HG02798 (cell line): ENCODE measurements at regions not wholly inside any gene's neighbourhood (a gene's known extent, or its start where the extent isn't known, plus 50 kb on each side); places are given as distances from the start of the nearest gene placed in this dataset.
"Not testable (repeated sequence)": the region's sequence is repeated elsewhere in the genome, so short reads cannot be mapped to it uniquely, and the experiment has no call there.

Experiments
- ATAC-seq: cut with Tn5 transposase; IDR thresholded peaks from one replicate; pipeline ENCODE4 v1.9.1; 2021; ENCODE audit warnings: mild to moderate bottlenecking; ENCODE audit not compliant: unreplicated experiment, poor library complexity

DNA sequence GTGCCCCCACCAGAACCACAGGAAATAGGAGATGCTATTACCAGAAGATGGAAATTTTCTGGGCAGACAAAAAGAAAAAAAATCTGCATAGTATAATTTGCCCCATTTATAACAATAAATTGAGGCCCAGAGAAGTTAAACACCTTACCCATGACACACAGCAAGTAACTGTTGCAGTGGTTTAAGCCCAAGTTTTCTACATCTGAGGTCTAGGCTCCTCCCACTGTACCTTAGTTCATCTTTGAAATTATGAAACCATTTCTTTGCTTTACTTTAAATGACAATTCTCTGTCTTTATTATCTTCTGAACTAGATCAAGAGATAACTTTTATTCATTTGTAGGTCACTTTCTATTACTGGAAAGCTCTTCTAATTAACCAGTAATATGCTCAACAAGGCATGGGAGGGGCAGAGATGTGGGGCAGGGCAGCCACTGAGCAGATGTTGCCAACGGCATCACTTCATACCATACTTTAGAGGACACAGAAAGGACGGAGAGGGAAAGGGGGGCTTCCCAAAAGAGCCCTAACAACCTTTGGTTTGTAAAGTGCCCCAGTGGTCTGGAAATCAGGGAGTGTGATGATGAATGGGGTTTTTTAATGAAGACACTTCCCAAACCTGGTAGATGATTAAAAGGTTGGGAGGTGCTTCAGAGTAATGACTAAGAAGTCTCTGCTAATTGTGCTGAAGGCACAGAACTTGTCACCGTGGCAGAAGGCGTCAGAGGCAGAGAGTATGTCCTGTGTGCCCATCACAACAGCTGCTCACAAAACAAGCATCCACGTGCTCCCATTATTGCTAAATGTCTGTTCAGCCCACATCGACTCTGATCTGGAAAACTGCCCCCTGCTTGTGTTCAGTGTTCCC, 342.5 kb downstream of the SHQ1 start:
- no peak for ATAC-seq

DNA sequence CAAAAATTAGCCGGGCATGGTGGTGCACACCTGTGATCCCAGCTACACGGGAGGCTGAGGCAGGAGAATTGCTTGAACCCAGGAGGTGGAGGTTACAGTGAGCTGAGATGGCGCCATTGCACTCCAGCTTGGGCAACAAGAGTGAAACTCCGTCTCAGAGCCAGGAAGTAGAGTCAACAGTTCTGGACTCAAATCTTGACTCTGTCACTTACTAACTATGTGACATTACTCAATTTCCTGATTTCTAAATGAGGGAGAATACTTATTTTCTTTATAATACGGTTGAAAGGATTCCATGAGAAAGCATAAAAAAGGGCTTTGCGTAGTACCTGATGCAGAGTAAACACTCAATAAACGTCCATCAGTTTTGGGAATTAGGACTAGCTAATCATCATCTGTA, 350.7 kb downstream of the SHQ1 start:
- not testable (repeated sequence) for ATAC-seq

DNA sequence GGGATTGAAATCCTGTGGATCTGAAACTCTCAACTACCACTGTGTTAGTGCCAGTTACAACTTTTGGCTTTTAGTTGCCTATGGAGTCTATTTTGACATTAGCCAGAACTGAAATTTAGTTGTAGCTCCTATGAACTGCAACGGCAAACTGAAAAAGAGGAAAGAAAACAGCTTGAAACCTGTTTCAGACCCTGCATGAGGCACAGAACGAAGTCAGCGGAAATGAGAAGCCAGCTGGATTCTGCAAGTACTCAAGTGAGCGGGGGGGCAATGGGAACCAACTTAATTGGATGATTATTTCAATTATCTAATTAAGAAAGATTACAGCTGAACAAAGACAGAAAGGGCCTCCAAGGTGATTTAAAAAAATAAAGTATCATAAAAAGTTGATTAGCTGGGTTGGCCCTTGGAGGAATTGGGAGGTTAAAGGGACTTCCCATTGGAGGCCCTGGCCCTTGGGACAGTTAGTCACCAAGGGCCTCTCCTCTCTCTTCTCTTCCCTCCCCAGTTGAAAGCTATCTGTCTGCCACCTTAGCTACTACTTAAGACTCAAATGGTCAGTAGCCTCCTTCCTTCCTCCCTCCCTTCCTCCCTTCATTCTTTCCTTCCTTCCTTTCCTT, 352.1 kb downstream of the SHQ1 start:
- no peak for ATAC-seq

DNA sequence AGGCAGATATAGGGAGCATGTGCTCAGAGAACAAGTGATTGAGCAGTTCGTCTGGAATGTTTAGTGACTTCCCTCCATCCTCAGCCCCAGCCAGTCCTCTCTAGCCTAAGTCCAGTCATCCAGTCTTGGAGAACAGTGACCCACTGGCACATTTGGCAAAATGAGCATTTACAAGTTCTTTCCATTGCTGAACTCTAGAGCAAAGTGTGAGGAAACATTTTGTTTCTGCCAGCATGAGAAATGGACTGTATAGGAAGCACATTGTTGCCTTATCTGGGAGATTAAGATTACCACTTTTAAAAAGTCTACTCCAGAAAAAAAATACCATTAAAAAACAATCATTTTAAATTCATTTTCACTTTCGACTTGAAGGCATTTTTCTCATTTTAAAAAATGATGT, 353.6 kb downstream of the SHQ1 start:
- no peak for ATAC-seq

DNA sequence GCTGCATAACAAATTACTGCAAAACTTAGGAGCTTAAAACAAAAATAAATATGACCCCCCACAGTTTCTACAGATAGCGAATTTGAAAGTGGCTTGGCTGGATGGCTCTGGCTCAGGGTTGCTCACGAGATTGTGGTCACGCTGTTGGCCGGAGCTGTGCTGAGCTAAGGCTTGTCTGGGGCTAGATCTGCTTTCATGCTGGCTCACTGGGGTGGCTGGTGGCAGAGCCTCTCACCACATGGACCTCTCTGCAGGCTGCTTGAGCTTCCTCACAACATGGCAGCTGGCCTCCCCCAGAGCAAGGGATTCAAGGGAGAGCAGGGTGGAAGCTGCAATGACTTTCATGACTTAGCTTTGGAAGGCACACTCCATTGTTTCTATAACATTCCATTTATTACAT, 354.1 kb downstream of the SHQ1 start:
- no peak for ATAC-seq

DNA sequence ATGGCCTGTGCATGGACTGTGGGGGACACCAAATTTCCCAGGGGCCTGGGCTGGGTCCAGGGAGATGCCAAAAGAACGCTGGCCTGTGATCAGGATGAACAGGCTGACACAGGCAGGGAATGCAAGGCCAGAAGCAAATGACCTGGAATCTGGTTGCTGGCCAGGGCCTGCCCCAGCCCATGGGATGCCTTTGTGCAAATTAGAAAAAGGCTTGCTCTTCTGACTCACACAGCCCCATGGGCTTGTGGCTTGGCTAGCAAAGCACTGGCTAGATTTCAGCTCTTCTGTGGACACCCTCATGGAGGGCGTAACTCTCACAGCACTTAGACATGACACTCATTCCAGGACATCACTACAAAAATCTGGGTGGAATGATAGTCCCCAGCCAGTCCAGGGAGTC, 356.0 kb downstream of the SHQ1 start:
- ATAC-seq, result no peak

DNA sequence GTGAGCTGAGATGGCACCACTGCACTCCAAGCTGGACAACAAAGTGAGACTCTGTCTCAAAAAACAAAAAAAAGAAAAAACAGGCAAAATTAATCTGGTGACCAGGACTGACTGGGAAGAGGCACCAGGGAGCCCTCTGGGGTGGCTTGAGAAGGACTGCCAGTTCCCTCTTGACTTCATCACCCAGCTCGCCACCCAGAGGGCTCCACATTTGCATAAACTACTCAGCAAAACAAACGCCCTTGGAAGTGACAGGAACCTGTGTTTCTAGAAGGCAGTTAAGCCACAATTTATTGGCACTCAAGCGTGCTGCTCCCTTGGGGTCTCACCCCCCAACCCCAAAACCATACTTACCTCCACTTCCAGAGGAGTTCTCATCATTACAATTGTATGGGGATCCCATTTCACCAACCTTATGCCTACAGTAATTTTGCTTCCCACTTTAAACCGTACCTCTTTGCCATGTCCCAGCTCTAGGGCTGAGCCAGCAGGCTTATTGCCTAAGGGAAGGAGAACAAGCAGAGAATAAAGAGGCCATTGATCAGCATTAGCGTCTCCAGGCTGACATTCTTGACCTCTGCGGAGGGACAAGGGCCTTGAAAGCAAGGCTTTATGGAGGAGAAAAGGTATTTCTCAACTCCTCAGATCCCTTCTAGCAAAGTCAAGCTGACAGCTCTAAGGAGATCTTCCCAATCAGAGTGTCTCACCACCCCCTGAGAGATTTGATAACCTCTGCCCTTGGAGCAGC, 357.4 kb downstream of the SHQ1 start:
- ATAC-seq, result no peak

DNA sequence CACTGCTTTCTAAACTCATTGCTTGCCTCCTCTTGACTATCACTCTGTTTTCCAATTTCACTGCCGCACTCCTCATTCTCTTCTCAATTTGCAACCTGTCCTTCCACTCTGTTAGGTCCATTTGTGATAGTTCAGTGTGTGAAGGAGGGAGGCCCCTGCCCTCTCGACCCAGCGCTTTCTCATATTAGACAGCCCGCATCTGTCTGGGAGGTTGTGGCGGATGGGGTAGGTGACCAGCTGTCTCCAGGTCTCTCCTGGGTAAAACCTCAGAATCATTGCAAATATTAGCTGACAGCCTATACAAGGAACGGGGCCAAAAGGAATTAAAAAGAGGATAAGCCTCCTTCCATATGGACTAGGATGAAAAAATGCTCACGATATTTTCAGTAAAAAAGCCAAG, 358.3 kb downstream of the SHQ1 start:
- no peak for ATAC-seq

DNA sequence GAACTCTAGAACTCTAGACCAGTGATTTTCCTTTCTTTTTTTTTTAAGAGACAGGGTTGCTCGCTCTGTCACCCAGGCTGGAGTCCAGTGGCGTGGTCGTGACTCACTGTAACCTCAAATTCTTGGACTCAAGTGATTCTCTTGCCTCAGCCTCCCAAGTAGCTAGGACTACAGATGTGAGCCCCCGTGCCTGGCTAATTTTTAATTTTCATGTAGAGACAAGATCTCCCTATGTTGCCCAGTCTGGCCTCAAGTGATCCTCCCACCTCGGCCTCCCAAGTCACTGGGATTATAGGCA, 359.6 kb downstream of the SHQ1 start:
- ATAC-seq, result no peak

DNA sequence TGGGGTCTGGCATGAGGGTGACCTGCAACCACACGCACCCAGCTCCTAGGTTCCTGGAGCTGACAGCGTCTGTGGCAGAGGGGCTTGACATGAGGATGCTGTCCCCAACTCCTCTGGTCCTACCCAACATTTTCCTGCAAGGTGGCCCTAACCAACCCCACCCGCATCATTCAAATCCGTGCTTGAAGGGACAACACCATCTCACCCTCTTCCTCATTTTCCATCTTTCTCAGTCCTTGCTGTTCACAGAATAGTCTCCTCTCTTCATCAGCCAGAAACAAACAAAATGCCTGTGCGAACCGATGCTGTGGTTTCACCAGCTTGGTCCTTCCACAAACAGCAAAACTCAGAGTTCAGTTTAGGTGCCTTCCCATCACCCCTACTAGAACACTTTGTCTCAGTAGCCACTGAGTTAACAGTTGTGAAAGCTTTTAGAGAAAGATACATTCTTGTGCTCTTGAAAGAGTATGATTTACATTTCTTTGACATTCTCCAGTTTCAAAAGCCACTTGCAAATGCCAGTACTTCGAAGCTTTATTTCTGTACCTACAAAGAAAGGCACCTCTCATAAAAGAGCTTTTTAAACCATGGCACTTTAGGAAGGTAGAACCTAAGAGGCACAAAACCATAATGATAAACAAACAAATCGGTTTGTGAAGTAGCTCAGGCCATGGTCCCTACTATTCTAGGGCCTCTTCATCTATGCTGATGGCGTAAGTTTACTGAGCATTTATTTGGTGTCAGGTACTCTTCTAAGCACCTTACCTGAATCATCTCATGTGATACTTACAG, 360.1 kb downstream of the SHQ1 start:
- ATAC-seq, result peak; percentile 62

DNA sequence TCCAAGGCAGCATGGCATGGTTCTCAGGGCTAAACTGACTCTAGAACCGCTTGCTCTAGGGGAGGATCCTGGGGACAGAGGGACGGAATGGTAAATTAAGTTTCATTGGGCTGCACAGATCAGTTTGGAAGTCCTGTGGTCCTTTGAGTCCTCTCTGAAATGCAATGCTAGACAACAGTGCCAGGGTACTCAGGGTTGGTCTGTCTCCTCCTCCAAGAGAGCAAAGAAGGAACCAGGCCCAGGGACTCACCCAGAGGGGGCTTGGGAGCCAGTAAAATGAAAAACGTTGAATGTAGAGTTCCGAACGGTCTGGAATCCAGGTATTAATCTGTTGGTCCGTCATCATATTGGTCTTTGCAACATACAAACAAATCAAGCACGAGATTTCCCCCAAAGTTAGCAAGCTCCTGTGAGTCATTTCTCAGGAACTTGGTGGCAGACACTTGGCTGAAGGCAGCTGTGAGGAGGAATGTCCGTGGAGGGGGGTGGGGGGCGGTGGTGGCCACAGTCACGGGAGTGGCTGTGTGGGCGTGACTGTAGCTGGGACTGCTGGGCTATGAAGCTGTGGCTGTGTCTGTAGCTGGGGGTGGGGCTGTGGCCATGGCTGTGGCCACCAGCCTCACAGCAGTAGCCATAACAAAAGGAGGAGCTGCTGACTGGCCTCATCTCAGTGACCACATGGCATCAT, 361.0 kb downstream of the SHQ1 start:
- peak; percentile 53 for ATAC-seq

DNA sequence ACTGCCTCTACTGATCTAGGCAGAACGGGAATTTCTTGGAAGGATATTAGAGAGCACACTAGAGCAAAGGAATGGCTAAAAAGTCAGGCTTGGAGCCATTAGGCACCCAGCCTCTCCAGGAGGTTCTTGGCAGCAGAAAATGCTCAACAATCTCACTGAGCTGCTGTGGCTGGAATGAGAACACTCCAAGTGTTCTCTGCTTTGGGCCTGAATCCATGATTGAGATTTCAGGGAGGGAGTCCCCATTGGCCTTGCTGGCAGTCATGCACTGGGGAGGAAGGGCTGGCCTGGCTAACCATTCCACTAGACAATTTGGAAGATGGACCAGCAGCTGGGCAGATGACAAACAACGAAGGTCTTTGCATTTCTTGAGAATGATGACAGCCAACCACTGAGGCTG, 362.6 kb downstream of the SHQ1 start:
- ATAC-seq, result no peak

DNA sequence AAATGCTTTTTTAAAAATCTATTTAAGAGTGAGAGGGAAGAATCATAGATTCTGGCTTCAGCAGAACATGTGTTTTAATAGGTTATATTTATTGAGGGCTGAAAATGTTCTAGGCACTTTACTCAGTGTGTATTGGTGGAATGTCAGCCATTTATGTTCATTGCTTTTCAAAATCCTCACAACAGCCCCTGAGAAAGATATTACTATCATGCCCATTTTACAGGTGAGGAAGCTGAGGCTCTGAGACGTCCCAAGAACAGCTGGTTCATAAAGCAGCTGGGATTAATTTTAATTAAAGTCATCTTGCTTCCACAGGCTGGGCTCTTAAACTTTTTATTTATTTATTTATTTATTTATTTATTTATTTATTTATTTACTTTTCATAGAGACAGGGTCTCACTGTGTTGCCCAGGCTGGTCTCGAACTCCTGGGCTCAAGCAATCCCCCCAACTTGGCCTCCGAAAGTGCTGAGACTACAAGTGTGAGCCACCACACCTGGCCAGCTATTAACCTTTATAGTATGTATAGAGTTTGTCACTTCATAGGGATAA, 364.6 kb downstream of the SHQ1 start:
- ATAC-seq, result no peak

DNA sequence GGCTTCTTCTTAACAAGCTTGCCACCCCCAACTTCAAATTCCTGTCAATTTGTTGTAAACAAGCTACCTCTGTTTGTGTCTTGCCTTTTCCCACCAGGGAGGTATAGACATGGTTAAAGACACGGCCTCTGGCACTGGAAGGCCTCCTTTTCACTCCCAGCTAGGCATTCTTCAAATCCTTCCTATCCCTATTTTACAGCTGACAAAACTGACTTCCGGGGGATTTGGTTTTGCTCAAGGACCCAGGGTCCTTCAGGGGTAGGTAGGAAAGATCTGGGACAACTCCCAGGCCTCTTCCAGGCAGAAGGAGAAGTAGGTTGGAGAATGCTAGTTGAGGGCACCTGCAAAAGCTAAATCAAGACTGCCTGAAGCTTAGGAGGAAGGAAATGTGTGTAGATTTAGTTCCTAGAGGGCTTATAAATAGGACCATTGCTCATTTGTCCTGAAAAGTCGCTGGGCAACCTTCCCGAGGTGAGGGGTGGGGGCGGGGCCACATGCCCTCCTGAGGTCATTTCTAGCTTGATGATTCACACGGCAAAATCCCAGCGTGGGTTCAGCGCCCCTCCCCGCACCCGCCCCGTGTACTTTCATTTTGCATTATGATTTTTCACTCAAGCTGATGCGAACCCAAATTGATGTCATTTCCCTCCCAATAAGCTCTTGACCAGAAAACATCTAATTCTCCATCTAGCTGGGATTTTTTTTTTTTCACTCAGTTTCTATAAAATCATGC, 365.5 kb downstream of the SHQ1 start:
- peak; percentile 51 for ATAC-seq

DNA sequence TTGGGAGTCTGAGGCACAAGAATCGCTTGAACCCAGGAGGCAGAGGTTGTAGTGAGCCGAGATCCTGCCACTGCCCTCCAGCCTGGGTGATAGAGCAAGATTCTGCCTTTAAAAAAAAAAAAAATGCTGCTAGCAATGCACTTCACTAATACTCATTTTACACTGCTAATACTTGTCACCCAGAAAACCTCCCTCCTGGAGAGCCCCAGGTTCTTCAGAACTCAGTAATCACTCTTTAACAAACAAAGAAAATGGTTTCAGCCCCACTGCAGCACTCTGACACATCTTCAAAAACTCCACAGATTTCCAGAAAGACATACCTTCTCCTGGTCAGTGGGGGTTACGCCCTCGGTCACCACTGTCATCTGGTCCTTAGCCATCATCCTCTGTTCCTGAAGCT, 366.7 kb downstream of the SHQ1 start:
- ATAC-seq, result no peak

DNA sequence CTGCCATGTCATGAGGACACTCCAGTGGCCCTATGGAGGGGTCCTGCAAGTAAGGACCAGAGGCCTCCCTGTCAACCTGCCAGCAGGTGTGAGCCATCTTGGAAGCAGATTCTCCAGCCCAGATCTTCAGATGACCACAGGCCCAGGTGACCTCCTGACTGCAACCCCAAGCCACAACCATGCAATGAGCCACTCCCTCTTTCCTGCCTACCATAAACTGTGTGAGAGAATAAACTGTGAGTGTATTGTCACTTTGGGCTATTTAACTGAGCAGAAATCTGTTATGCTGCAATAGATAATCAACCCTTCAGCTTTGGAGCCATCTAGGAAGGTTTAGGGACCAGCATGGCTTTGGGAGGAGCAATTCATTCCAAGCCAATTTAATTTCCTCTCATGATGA, 367.9 kb downstream of the SHQ1 start:
- ATAC-seq, result no peak

DNA sequence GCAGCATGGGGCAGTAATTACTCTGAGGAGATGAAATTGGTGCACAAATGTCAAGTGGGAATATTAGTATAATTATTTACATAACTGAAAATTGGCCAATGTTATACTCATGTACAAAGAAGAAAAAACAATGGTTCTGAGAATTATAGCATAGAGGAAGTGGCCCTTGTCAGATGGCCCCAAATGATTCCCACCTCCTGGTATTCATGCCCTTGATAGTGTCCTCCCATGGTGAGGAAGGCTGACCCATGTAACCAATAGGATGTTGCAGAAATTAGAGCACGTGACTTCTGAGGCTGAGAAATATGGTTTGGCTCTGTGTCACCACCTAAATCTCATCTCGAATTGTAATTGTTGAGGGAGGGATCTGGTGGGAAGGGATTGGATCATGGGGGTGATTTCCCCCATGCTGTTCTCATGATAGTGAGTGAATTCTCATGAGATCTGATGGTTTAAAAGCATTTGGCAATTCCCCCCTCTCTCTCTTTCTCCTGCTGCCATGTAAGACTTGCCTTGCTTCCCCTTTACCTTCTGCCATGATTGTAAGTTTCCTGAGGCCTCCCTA, 368.5 kb downstream of the SHQ1 start:
- no peak for ATAC-seq

DNA sequence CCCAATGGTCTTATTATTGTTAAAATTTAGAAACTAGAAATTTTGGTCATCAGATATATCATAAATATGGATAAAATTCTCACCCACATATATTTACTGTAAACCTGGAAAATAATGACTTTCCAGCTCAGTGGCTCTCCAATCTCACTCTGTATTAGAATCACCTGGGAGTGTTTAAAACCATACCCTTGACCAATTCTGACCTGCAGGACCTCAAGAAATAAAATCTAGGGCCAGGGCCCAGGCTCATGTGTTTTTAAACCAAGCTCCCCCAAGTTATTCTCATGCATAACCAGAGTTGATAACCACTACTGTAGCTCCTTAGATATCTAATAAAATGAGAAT, 372.1 kb downstream of the SHQ1 start:
- no peak for ATAC-seq
